ENCODE measurements at regions not wholly inside any gene's neighbourhood (a gene's known extent, or its start where the extent isn't known, plus 50 kb on each side); places are given as distances from the start of the nearest gene placed in this dataset.

- TF ChIP-seq, protein P1, sequence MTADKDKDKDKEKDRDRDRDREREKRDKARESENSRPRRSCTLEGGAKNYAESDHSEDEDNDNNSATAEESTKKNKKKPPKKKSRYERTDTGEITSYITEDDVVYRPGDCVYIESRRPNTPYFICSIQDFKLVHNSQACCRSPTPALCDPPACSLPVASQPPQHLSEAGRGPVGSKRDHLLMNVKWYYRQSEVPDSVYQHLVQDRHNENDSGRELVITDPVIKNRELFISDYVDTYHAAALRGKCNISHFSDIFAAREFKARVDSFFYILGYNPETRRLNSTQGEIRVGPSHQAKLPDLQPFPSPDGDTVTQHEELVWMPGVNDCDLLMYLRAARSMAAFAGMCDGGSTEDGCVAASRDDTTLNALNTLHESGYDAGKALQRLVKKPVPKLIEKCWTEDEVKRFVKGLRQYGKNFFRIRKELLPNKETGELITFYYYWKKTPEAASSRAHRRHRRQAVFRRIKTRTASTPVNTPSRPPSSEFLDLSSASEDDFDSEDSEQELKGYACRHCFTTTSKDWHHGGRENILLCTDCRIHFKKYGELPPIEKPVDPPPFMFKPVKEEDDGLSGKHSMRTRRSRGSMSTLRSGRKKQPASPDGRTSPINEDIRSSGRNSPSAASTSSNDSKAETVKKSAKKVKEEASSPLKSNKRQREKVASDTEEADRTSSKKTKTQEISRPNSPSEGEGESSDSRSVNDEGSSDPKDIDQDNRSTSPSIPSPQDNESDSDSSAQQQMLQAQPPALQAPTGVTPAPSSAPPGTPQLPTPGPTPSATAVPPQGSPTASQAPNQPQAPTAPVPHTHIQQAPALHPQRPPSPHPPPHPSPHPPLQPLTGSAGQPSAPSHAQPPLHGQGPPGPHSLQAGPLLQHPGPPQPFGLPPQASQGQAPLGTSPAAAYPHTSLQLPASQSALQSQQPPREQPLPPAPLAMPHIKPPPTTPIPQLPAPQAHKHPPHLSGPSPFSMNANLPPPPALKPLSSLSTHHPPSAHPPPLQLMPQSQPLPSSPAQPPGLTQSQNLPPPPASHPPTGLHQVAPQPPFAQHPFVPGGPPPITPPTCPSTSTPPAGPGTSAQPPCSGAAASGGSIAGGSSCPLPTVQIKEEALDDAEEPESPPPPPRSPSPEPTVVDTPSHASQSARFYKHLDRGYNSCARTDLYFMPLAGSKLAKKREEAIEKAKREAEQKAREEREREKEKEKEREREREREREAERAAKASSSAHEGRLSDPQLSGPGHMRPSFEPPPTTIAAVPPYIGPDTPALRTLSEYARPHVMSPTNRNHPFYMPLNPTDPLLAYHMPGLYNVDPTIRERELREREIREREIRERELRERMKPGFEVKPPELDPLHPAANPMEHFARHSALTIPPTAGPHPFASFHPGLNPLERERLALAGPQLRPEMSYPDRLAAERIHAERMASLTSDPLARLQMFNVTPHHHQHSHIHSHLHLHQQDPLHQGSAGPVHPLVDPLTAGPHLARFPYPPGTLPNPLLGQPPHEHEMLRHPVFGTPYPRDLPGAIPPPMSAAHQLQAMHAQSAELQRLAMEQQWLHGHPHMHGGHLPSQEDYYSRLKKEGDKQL (CRISPR knock-in tag; IDR thresholded peaks at IDR 0.05; ENCODE audit: borderline replicate concordance), result no peak
- TF ChIP-seq, protein P2, sequence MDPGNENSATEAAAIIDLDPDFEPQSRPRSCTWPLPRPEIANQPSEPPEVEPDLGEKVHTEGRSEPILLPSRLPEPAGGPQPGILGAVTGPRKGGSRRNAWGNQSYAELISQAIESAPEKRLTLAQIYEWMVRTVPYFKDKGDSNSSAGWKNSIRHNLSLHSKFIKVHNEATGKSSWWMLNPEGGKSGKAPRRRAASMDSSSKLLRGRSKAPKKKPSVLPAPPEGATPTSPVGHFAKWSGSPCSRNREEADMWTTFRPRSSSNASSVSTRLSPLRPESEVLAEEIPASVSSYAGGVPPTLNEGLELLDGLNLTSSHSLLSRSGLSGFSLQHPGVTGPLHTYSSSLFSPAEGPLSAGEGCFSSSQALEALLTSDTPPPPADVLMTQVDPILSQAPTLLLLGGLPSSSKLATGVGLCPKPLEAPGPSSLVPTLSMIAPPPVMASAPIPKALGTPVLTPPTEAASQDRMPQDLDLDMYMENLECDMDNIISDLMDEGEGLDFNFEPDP (CRISPR knock-in tag; IDR thresholded peaks at IDR 0.05), result no peak
- peak; percentile 93 for TF ChIP-seq ZBTB9 (CRISPR knock-in tag; IDR thresholded peaks at IDR 0.05)
- TF ChIP-seq, protein P3, sequence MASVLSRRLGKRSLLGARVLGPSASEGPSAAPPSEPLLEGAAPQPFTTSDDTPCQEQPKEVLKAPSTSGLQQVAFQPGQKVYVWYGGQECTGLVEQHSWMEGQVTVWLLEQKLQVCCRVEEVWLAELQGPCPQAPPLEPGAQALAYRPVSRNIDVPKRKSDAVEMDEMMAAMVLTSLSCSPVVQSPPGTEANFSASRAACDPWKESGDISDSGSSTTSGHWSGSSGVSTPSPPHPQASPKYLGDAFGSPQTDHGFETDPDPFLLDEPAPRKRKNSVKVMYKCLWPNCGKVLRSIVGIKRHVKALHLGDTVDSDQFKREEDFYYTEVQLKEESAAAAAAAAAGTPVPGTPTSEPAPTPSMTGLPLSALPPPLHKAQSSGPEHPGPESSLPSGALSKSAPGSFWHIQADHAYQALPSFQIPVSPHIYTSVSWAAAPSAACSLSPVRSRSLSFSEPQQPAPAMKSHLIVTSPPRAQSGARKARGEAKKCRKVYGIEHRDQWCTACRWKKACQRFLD (CRISPR knock-in tag; IDR thresholded peaks at IDR 0.05), result peak; percentile 86
- peak; percentile 65; the same call in 1 of the 2 replicates for TF ChIP-seq PTTG1 (tag; IDR thresholded peaks at IDR 0.05; ENCODE audit: low read depth)
- peak; percentile 82 for TF ChIP-seq BCL6 (CRISPR knock-in tag; IDR thresholded peaks at IDR 0.05)
- TF ChIP-seq, protein P4, sequence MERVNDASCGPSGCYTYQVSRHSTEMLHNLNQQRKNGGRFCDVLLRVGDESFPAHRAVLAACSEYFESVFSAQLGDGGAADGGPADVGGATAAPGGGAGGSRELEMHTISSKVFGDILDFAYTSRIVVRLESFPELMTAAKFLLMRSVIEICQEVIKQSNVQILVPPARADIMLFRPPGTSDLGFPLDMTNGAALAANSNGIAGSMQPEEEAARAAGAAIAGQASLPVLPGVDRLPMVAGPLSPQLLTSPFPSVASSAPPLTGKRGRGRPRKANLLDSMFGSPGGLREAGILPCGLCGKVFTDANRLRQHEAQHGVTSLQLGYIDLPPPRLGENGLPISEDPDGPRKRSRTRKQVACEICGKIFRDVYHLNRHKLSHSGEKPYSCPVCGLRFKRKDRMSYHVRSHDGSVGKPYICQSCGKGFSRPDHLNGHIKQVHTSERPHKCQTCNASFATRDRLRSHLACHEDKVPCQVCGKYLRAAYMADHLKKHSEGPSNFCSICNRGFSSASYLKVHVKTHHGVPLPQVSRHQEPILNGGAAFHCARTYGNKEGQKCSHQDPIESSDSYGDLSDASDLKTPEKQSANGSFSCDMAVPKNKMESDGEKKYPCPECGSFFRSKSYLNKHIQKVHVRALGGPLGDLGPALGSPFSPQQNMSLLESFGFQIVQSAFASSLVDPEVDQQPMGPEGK (CRISPR knock-in tag; IDR thresholded peaks at IDR 0.05; ENCODE audit: borderline replicate concordance), result no peak
- no peak for TF ChIP-seq DACH1 (IDR thresholded peaks at IDR 0.05; ENCODE audit: partially characterized antibody)
- TF ChIP-seq HDAC6 (IDR thresholded peaks at IDR 0.05; ENCODE audit: low read depth, low read length), result no peak
- no peak for TF ChIP-seq MCM2 (IDR thresholded peaks at IDR 0.05; ENCODE audit: low read depth)
- no peak for TF ChIP-seq ZBTB5 (IDR thresholded peaks at IDR 0.05)
- TF ChIP-seq ZNF324 (CRISPR knock-in tag; IDR thresholded peaks at IDR 0.05), result peak; percentile 57; the same call in 1 of the 2 replicates
These were observed 170.0 kb downstream of the FOXA2 start (continued) for GRCh38 chr20:22414305-22414742.

Data from K562 (cell line).